H1 (cell line): ENCODE measurements at regions not wholly inside any gene's neighbourhood (a gene's known extent, or its start where the extent isn't known, plus 50 kb on each side); places are given as distances from the start of the nearest gene placed in this dataset.

Experiments
- CTCF ChIA-PET: fragments of 300-600 bp; sonication (Branson Sonifier 250); formaldehyde crosslinking; loops from one replicate; lab custom pipeline; 2021; ENCODE audit not compliant: partially characterized antibody; lab: Charles Lee
- POLR2A ChIA-PET: fragments of 300-600 bp; sonication (Branson Sonifier 250); formaldehyde crosslinking; loops from one replicate; lab custom pipeline; 2021; ENCODE audit warnings: inconsistent platforms; ENCODE audit not compliant: partially characterized antibody; lab: Charles Lee
- DNase-seq, 2 experiments: peaks; one replicate each; pipeline versions ENCODE4 v3.0.0 to v3.0.0-alpha.2; 2010 to 2022; ENCODE audit warnings: low spot score in 2 of 2, low read depth in 1 of 2, mixed read lengths in 1 of 2
- FAIRE-seq: peaks from 2 replicates; lab custom pipeline; 2011; peaks lifted over from hg19 to GRCh38; lab: Jason Lieb, UNC
- H2AFZ ChIP-seq: 2 replicates; pipeline ENCODE4 v1.8.1; 2012; ENCODE audit warnings: low read length, inconsistent platforms
- H2AK5ac ChIP-seq: 2 replicates; pipeline ENCODE4 v1.6.1; 2013; ENCODE audit warnings: low read depth, low read length
- H2BK120ac ChIP-seq: replicated peaks from 2 replicates; pipeline ENCODE3; 2013; ENCODE audit warnings: low read depth, low read length, inconsistent platforms
- H2BK12ac ChIP-seq: 2 replicates; pipeline ENCODE4 v1.6.1; 2013; ENCODE audit warnings: low read depth, low read length
- H2BK15ac ChIP-seq: 2 replicates; pipeline ENCODE4 v1.6.1; 2013; ENCODE audit warnings: low read length
- H2BK20ac ChIP-seq: 2 replicates; pipeline ENCODE4 v1.6.1; 2013; ENCODE audit warnings: low read length
- H2BK5ac ChIP-seq: 2 replicates; pipeline ENCODE4 v1.6.1; 2013; ENCODE audit warnings: low read depth, low read length
- H3K14ac ChIP-seq: 2 replicates; pipeline ENCODE4 v1.6.1; 2013; ENCODE audit warnings: inconsistent platforms; ENCODE audit not compliant: insufficient read length
- H3K18ac ChIP-seq: 2 replicates; pipeline ENCODE4 v1.6.1; 2013; ENCODE audit warnings: low read length; ENCODE audit errors: extremely low read depth
- H3K23ac ChIP-seq: 2 replicates; pipeline ENCODE4 v1.6.1; 2013; ENCODE audit warnings: inconsistent platforms; ENCODE audit not compliant: insufficient read length
- H3K23me2 ChIP-seq: 2 replicates; pipeline ENCODE4 v1.6.1; 2013; ENCODE audit warnings: low read depth, low read length
- H3K27ac ChIP-seq: 2 replicates; pipeline ENCODE4 v1.6.1; 2011; ENCODE audit warnings: low read depth, low read length, inconsistent platforms
- H3K27me3 ChIP-seq, 4 experiments: replicated peaks in 1 of 4; 1 replicate in 1 of 4; 2 replicates in 3 of 4; pipeline versions ENCODE4 v1.6.1 to v1.8.1; 2011 to 2013; ENCODE audit warnings: low read length in 3 of 4, mild to moderate bottlenecking in 3 of 4, inconsistent platforms in 2 of 4, mixed read lengths in 2 of 4, moderate library complexity in 1 of 4; ENCODE audit not compliant: control insufficient read depth in 3 of 4, insufficient read depth in 3 of 4; ENCODE audit errors: extremely low read depth in 1 of 4
- H3K36me3 ChIP-seq, 4 experiments: 2 replicates each; pipeline versions ENCODE4 v1.6.1 to v1.8.1; 2011 to 2013; ENCODE audit warnings: mild to moderate bottlenecking in 4 of 4, low read length in 3 of 4, moderate library complexity in 2 of 4, control low read depth in 1 of 4, inconsistent platforms in 1 of 4; ENCODE audit not compliant: insufficient read depth in 4 of 4, control insufficient read depth in 2 of 4
- H3K4ac ChIP-seq: replicated peaks from 2 replicates; pipeline ENCODE3; 2013; ENCODE audit warnings: low read length, low read depth, mixed read lengths, inconsistent platforms; ENCODE audit not compliant: insufficient read length
- H3K4me1 ChIP-seq, 4 experiments: replicated peaks in 1 of 4; 1 replicate in 1 of 4; 2 replicates in 3 of 4; pipeline versions ENCODE4 v1.6.1 to v1.8.1; 2011 to 2013; ENCODE audit warnings: low read length in 3 of 4, inconsistent platforms in 2 of 4, mixed read lengths in 1 of 4; ENCODE audit not compliant: insufficient read depth in 4 of 4, control insufficient read depth in 3 of 4
- H3K4me2 ChIP-seq, 2 experiments: 2 replicates each; pipeline versions ENCODE4 v1.6.1 to v1.8.1; 2011 to 2013; ENCODE audit warnings: low read depth in 2 of 2, low read length in 2 of 2, control low read depth in 1 of 2, inconsistent platforms in 1 of 2, mild to moderate bottlenecking in 1 of 2; ENCODE audit not compliant: insufficient read depth in 1 of 2
- H3K4me3 ChIP-seq, 4 experiments: fragments of 200-600, 300-600 bp in 1 of 4; sonication (generic), shearing (Covaris generic), sonication (Bioruptor Twin) in 1 of 4; 2 replicates each; pipeline versions ENCODE4 v1.5.1 to v1.8.1; 2011 to 2016; ENCODE audit warnings: low read length in 4 of 4, low read depth in 3 of 4, control low read depth in 2 of 4, inconsistent platforms in 2 of 4, mild to moderate bottlenecking in 2 of 4, mixed read lengths in 1 of 4, moderate library complexity in 1 of 4; ENCODE audit not compliant: insufficient read depth in 2 of 4; ENCODE audit errors: extremely low read depth in 1 of 4
- H3K56ac ChIP-seq: replicated peaks from 2 replicates; pipeline ENCODE3; 2013; ENCODE audit warnings: low read depth, mild to moderate bottlenecking, mixed read lengths, low read length, inconsistent platforms; ENCODE audit not compliant: insufficient read length
- H3K79me1 ChIP-seq: 2 replicates; pipeline ENCODE4 v1.6.1; 2013; ENCODE audit warnings: low read depth, low read length, control low read depth
- H3K79me2 ChIP-seq, 2 experiments: 2 replicates each; pipeline versions ENCODE4 v1.6.1 to v1.8.1; 2012 to 2013; ENCODE audit warnings: low read length in 2 of 2, mild to moderate bottlenecking in 2 of 2, inconsistent platforms in 1 of 2; ENCODE audit not compliant: insufficient read depth in 2 of 2, control insufficient read depth in 1 of 2
- H3K9ac ChIP-seq, 4 experiments: replicated peaks in 1 of 4; 1 replicate in 1 of 4; 2 replicates in 3 of 4; pipeline versions ENCODE4 v1.6.1 to v1.8.1; 2011 to 2013; ENCODE audit warnings: low read depth in 3 of 4, low read length in 3 of 4, control low read depth in 2 of 4, mild to moderate bottlenecking in 2 of 4, moderate library complexity in 2 of 4, inconsistent platforms in 1 of 4; ENCODE audit errors: extremely low read depth in 1 of 4
- H3K9me3 ChIP-seq, 2 experiments: 2 replicates each; pipeline versions ENCODE4 v1.6.1 to v1.8.1; 2012 to 2013; ENCODE audit warnings: mild to moderate bottlenecking in 2 of 2, moderate library complexity in 2 of 2, control low read depth in 1 of 2, inconsistent platforms in 1 of 2, low read depth in 1 of 2, low read length in 1 of 2, mixed read lengths in 1 of 2; ENCODE audit not compliant: insufficient read depth in 2 of 2
- H4K20me1 ChIP-seq, 2 experiments: replicated peaks in 1 of 2; 2 replicates each; pipeline versions ENCODE3 to v1.8.1; 2011 to 2013; ENCODE audit warnings: inconsistent platforms in 2 of 2, low read length in 2 of 2, mild to moderate bottlenecking in 1 of 2; ENCODE audit not compliant: insufficient read depth in 2 of 2, control insufficient read depth in 1 of 2
- H4K5ac ChIP-seq: 2 replicates; pipeline ENCODE4 v1.6.1; 2013; ENCODE audit warnings: low read length, low read depth, mixed read lengths, inconsistent platforms; ENCODE audit not compliant: insufficient read length
- H4K8ac ChIP-seq: 2 replicates; pipeline ENCODE4 v1.8.0; 2013; ENCODE audit warnings: mild to moderate bottlenecking, moderate library complexity, low read length, inconsistent platforms; ENCODE audit not compliant: insufficient read depth; ENCODE audit errors: extremely low read depth
- H4K91ac ChIP-seq: replicated peaks from 2 replicates; pipeline ENCODE3; 2013; ENCODE audit warnings: low read length, mixed read lengths, inconsistent platforms; ENCODE audit not compliant: insufficient read length
- ATF2 ChIP-seq: IDR thresholded peaks from 2 replicates; pipeline ENCODE4 v1.6.1; 2012; ENCODE audit warnings: low read length, inconsistent platforms
- ATF3 ChIP-seq: IDR thresholded peaks from 2 replicates; pipeline ENCODE4 v1.6.1; 2011; ENCODE audit warnings: low read depth, mild to moderate bottlenecking, low read length; ENCODE audit not compliant: insufficient read depth
- EP300 ChIP-seq, 2 experiments: IDR thresholded peaks; 1 replicate in 1 of 2; 2 replicates in 1 of 2; pipeline ENCODE4 v1.6.1; 2011 to 2012; ENCODE audit warnings: low read depth in 2 of 2, low read length in 2 of 2, mild to moderate bottlenecking in 2 of 2, borderline replicate concordance in 1 of 2, inconsistent platforms in 1 of 2, moderate library complexity in 1 of 2
- KDM1A ChIP-seq: fragments of 200-600, 300-600 bp; sonication (generic); IDR thresholded peaks from 2 replicates; pipeline ENCODE4 v1.7.1; 2016; ENCODE audit warnings: mild to moderate bottlenecking, low read length, borderline replicate concordance
- TBP ChIP-seq: IDR thresholded peaks from 2 replicates; pipeline ENCODE4 v1.6.1; 2011; ENCODE audit warnings: low read depth, low read length, improper control_type of control experiment
- WGBS, 2 experiments: shearing (Covaris generic) in 1 of 2; methylation state at CpG; one replicate each; pipeline versions ENCODE4 v1.1.6 to v1.1.7; 2013 to 2015; ENCODE audit warnings: low lambda C conversion rate in 2 of 2, mixed read lengths in 2 of 2, inconsistent platforms in 1 of 2, low coverage in 1 of 2, missing lambda C conversion rate in 1 of 2; ENCODE audit not compliant: insufficient replicate concordance in 2 of 2, insufficient coverage in 1 of 2, insufficient read length in 1 of 2; ENCODE audit errors: extremely low coverage in 1 of 2, missing lambda C conversion rate in 1 of 2; 5-methylcytosine and 5-hydroxymethylcytosine counted together

- POLR2A ChIA-PET, result no interaction called here
- TF ChIP-seq ATF2 (no peak), EP300 (IDR thresholded peaks at IDR 0.05; ENCODE audit: borderline replicate concordance in 1 of 2, low read depth in 2 of 2, low read length in 2 of 2) (no peak), ATF3 (no peak), KDM1A (no peak), TBP (no peak)
- H2AFZ ChIP-seq, result no peak overlapping the region
Measured at GRCh38 chr7:156050636-156051569, 238.6 kb upstream of the SHH start.

More at GRCh38 chr7:156050636-156051569, 238.6 kb upstream of the SHH start:
- no peak overlapping the region for H2BK12ac ChIP-seq
- H3K23me2 ChIP-seq, result peaks cover 7% of the 10 kb centered on the region; the same call in 1 of the 2 replicates
- H3K4me2 ChIP-seq, result no peak overlapping the region
- H2BK5ac ChIP-seq, result no peak overlapping the region
- H4K91ac ChIP-seq, result no peak overlapping the region
- no peak overlapping the region for H3K9ac ChIP-seq
- H3K14ac ChIP-seq, result no peak overlapping the region
- CTCF ChIA-PET, result no interaction called here
- no peak for FAIRE-seq
- no peaks in the 10 kb centered on the region for H3K4me1 ChIP-seq
- no peak overlapping the region for H4K5ac ChIP-seq
- DNase-seq, result no peak
- H2BK120ac ChIP-seq, result no peak overlapping the region
- H3K4ac ChIP-seq, result no peak overlapping the region
- H3K23ac ChIP-seq, result no peak overlapping the region
- no peak overlapping the region for H2AK5ac ChIP-seq
- H3K27ac ChIP-seq, result no peak overlapping the region
- H2BK20ac ChIP-seq, result no peak overlapping the region
- H3K79me1 ChIP-seq, result no peaks in the 10 kb centered on the region
- H4K20me1 ChIP-seq, result peaks cover 0 to 3% of the 10 kb centered on the region in 2 experiments
- H4K8ac ChIP-seq, result no peak overlapping the region
- H3K56ac ChIP-seq, result no peak overlapping the region
- no peak overlapping the region for H3K4me3 ChIP-seq
- H2BK15ac ChIP-seq, result no peak overlapping the region
- 80% methylated on average over 18 of the region's 19 CpGs; no CpG with 5 or more reads in 1 of the 2 experiments for WGBS, 2 experiments
- H3K36me3 ChIP-seq, result no peaks in the 10 kb centered on the region
- no peaks in the 10 kb centered on the region; a peak in 2 of 7 replicates for H3K27me3 ChIP-seq
- no peak overlapping the region for H3K18ac ChIP-seq
- peaks cover 0 to 6% of the 10 kb centered on the region in 2 experiments; a peak in 2 of 4 replicates for H3K9me3 ChIP-seq
- H3K79me2 ChIP-seq, result no peaks in the 10 kb centered on the region
